GM18508 (cell line): ENCODE measurements at regions not wholly inside any gene's neighbourhood (a gene's known extent, or its start where the extent isn't known, plus 50 kb on each side); places are given as distances from the start of the nearest gene placed in this dataset.
"Not testable (repeated sequence)": the region's sequence is repeated elsewhere in the genome, so short reads cannot be mapped to it uniquely, and the experiment has no call there.

Source experiments
- ATAC-seq: cut with Tn5 transposase; IDR thresholded peaks from one replicate; pipeline ENCODE4 v1.9.1; 2021; ENCODE audit warnings: moderate number of reproducible peaks; ENCODE audit not compliant: insufficient read depth, unreplicated experiment

- ATAC-seq = not testable (repeated sequence)
Measured at GRCh38 chr5:92631237-92631701, 949.8 kb downstream of the NR2F1-AS1 start.

DNA sequence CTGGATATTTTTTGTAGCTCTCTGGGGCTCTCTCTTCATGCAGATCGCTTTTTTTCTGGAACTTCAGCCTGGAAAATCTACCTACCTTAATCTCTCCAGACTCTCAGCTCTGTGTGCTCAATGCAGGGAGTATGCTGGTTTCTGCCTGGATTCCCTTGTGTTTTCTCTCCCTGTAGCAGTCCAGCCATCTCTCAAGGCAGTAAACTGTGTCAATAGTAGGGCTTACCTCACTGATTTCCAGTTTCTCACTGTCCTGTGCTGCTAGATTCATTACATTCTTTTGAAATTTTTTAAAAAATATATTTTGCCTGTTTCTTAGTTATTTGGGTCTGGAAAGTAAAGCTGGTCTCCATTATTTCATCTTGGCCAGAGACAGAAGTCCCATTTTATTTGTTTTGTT is 951.4 kb downstream of the NR2F1-AS1 start:
- ATAC-seq = no peak

GRCh38 chr5:92629000-92629399 is 952.0 kb downstream of the NR2F1-AS1 start:
- ATAC-seq = no peak

GRCh38 chr5:92627186-92627585 is 953.8 kb downstream of the NR2F1-AS1 start:
- no peak for ATAC-seq

DNA sequence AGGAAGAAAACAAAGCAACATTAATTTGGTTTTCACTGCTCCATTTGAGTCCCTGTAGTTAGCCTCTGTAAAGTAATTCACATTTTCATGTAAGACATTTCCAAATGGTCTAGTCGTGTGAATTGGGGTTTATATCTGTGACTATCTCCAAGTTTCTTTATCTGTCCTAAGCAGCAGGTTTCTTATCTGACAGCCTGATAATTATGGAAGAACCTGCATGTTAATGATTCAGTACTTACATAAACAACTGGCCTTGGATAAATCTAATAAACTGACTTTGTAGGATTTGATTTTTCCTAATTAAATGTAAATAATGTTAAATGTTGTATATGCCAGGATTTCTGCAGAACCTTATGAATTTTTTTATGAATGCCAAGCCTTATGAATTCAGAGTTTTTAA is 964.9 kb downstream of the NR2F1-AS1 start:
- ATAC-seq = no peak

- ATAC-seq = no peak
Measured at GRCh38 chr5:92613546-92613945, 967.5 kb downstream of the NR2F1-AS1 start.

DNA sequence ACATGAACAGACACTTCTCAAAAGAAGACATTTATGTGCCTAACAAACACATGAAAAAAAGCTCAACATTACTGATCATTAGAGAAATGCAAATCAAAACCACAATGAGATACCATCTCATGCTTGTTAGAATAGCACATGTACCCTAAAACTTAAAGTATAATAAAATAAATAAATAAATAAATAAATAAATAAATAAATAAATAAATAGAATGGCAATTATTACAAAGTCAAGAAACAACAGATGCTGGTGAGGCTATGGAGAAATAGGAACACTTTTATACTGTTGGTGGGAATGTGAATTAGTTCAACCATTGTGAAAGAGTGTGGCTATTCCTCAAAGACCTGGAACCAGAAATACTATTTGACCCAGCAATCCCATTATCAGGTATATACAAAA is 970.6 kb downstream of the NR2F1-AS1 start:
- not testable (repeated sequence) for ATAC-seq

DNA sequence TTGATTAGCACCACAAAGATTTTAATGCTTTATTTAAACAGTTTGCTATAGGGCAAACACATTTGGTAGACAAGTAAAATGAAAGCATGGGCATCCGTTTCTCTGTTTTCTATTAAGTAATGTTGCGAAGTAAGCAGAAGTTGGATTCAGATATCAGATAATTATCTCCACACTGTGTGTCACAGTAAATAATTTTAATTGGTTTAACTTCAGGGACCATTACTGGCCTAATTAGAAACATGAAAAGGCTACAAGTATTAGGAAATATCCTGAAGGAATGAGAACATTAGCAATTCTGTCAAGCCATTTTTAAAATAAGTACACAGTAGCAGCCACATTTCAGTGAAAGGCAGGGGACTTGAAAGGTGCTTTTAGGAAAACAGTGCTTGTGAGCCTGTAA is 975.4 kb downstream of the NR2F1-AS1 start:
- no peak for ATAC-seq

- no peak for ATAC-seq
Measured at GRCh38 chr5:92599217-92599810, 981.7 kb downstream of the NR2F1-AS1 start.

DNA sequence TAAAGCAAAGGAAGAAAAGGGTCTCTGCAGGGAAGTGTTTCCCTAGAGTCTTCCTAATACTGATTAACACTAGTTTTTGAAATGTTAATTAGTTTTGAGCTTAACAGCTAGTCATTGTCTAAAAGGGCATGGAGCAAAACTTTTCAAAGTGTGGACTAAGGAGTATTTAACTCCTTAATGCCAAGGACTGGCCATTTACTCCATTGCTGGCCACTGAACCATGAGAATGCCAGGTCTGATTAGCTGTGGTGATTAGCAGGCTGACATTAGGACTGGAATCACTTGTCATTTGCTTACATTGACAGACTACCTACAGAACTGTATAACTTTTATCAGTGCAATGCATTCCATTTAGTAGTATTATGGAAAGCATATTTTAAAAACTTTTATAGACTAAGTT is 987.0 kb downstream of the NR2F1-AS1 start:
- no peak for ATAC-seq

DNA sequence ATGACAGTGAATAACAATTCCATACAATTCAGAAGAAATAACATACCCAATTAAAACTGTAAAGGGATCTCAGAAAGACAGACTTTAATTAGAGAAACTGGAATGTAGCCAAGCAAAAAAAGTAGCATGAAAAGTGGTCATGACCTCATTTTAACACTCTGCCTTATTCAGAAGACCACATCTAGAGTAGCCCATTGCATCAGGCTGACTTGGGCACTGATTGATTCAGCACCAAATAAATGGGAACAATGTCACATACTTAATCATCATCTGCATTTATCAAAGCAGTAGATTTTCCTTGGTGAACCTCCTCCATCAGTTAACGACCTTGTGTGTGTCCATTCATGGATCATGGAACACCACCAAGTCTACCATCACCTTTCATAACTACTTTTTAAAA is 992.1 kb downstream of the NR2F1-AS1 start:
- no peak for ATAC-seq

GRCh38 chr5:92581690-92582089 is 999.3 kb downstream of the NR2F1-AS1 start:
- no peak for ATAC-seq

DNA sequence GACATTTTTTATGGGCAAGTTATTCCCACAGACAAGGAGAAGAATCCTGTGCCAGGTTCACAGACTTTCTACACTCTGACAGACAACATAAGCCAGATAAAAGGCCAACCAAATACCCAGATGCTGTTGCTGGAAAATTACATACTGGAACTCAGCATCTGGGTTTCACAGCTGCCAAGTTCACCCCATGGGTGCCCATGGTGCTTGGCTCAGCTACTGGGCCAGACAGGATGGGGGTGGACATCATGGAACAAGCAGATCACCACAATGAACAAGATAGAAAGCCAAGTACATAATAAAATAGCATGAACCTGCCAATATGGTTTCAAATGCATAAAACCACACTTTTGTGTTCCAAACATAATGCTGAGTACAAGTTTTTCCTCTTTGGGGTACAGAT is 999.8 kb downstream of the NR2F1-AS1 start:
- no peak for ATAC-seq

- ATAC-seq = no peak
Measured at GRCh38 chr5:92580814-92581213, 1000.2 kb downstream of the NR2F1-AS1 start.

DNA sequence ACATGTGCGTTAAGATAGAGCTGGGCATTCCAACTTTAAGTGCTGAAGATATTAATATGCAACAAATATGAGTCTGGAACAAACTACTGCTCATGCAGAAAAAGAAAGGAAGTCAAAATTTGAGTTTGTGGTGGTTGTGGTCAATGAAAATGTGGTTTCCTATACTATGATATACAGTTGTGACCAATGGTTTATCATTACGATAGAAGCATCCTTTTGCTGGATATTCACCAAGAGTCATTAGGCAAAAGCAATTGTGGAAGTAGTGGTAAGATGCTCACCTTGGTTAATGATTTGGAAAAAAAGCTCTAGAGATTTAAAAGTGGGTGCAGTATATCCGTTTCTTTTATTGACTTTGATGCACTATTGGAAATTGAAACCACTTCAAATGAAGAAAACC is 1007.0 kb downstream of the NR2F1-AS1 start:
- no peak for ATAC-seq

DNA sequence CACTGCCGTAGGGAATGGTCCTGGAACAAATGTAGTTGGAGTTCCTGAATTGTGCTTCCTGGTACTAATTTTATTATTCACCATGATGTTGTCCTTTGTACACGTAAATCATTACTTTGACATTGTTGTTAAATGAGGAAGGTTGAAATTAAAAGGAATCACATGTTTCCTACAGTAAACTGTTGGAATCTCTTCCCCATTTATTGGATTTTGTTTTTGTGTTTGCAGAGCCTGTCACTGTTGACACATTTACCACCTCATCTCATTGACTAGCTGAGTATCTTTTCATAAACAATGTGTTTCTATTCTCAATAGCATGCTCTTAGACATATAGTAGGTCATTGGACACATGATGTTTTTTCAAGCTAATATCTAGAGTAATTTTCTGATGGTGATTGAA is 1012.5 kb downstream of the NR2F1-AS1 start:
- ATAC-seq = no peak

DNA sequence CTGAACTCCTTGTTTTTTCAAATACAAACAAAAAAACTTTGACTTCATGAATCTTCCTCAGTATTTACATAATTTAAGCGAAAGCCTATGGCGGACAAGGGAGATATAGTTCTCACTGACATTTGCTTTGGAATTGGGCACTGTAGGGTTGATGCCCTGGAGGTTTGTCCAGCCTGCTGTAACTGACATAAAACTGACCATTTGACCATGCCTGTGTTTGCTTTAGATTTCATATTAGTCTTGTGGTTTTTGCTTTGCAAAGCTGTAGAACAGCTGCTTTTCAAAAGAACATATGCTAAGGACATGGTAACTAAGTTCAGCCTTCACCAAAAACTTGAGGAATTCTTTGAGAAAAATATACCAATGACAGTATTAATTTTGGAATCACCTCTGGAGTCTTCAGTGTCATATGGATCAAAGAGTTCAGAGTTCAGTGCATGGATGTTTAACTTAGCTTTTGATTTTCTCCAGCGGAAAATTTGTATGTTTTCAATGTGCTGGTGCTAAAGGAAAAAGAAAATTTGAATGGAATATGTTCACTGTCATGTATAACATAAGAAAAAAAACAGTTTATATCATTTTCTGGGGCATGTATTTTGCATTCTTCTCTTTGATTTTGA is 1013.1 kb downstream of the NR2F1-AS1 start:
- no peak for ATAC-seq

DNA sequence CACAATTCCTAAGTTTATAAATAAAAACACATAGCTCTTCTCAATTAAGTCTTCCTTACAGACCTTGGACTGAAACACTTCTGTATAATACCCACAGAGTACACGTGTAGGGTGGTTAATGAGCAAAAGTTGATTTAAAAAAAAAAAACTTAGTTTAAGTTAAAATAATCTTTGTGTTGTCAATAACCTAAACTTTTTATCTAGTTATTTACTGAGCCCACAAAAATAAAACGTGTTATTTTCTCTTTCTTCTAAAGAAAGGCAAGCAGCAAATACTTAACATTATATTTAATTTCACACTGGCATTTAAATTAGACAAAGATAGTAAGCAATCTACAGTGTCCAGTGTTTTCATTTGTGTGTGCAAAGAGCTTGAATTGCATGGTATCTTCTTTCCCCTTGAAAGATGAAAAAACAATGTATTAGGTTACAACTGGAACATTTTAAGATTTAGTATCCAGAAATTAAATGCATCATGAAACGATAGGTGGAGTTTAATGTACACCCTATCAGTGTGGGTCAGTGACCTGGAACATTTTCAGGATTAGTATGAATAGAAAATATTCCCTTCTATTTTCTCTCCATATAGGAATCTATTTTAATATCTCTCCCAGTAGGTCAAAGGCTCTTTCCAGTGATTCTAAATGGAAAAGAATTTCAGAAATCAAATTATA is 1014.8 kb downstream of the NR2F1-AS1 start:
- no peak for ATAC-seq

- ATAC-seq = no peak
Measured at GRCh38 chr5:92565673-92566072, 1015.3 kb downstream of the NR2F1-AS1 start.

DNA sequence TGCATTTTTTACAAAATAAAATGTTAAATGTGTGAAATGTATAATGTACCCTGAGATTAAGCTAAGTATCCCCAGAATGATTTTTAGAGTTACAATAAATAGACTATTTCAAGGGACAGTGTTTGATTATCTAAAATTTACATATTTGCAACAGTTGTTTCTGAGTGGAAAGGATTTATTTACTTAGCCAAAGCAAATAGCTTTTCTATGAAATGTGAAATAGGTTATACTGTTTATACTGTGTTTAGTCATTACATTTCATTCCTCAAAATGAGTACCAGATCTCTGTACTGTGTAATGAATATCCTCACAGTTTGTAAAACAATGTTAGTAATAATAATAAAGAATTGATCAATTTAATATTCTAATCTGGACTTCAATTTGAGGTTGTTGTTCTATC is 1019.0 kb downstream of the NR2F1-AS1 start:
- ATAC-seq = no peak

GRCh38 chr5:92561411-92561959 is 1019.5 kb downstream of the NR2F1-AS1 start:
- ATAC-seq = no peak
